Stomach (tissue), 8 donors: ENCODE measurements at regions not wholly inside any gene's neighbourhood (a gene's known extent, or its start where the extent isn't known, plus 50 kb on each side); places are given as distances from the start of the nearest gene placed in this dataset.
A peak's percentile ranks its signal among the peaks of the same experiment; 100 is the strongest.

Source experiments
- DNase-seq, 2 donors: peaks; one replicate each; pipeline versions ENCODE4 v3.0.0 to v3.0.0-alpha.2; 2013 to 2019
- H3K27ac ChIP-seq, 5 donors: fragments of 200-600 bp in 4 of 5; sonication (generic) in 4 of 5; one replicate each; pipeline ENCODE4 v1.5.1; 2013 to 2019; ENCODE audit warnings: mild to moderate bottlenecking in 1 of 5, moderate library complexity in 1 of 5
- H3K27me3 ChIP-seq, 3 donors: fragments of 200-600 bp; sonication (generic); one replicate each; pipeline ENCODE4 v1.5.1; 2017 to 2019; ENCODE audit warnings: mixed run types in 1 of 3
- H3K36me3 ChIP-seq, 4 donors: fragments of 200-600 bp; sonication (generic); 1 replicate in 3 of 4; 2 replicates in 1 of 4; pipeline ENCODE4 v1.5.1; 2016 to 2019
- H3K4me1 ChIP-seq, 4 donors: fragments of 200-600 bp; sonication (generic); one replicate each; pipeline ENCODE4 v1.5.1; 2016 to 2019
- H3K4me3 ChIP-seq, 4 donors: fragments of 200-600 bp; sonication (generic) in 3 of 4; one replicate each; pipeline ENCODE4 v1.5.1; 2016 to 2019; ENCODE audit warnings: mild to moderate bottlenecking in 1 of 4
- H3K9me3 ChIP-seq, 4 donors: fragments of 200-600 bp; sonication (generic); one replicate each; pipeline ENCODE4 v1.5.1; 2016 to 2019
- CTCF ChIP-seq, 7 experiments: fragments of 450-650 bp in 4 of 7; fragments of 200-600 bp in 3 of 7; sonication (generic) in 3 of 7; IDR thresholded peaks; one replicate each; pipeline ENCODE4 v1.5.1; 2016 to 2019; ENCODE audit warnings: antibody characterized with exemption in 7 of 7, control low read depth in 2 of 7, mild to moderate bottlenecking in 1 of 7
- EP300 ChIP-seq: sonication (generic); formaldehyde crosslinking; IDR thresholded peaks from one replicate; pipeline ENCODE4 v1.6.1; 2017; ENCODE audit warnings: antibody characterized with exemption
- POLR2A ChIP-seq, 4 donors: fragments of 450-650 bp; IDR thresholded peaks; one replicate each; pipeline ENCODE4 v1.6.1; 2016; ENCODE audit warnings: antibody characterized with exemption in 4 of 4, control low read depth in 2 of 4, mild to moderate bottlenecking in 1 of 4, moderate library complexity in 1 of 4
- POLR2AphosphoS5 ChIP-seq, 3 donors: sonication (generic); formaldehyde crosslinking; IDR thresholded peaks; one replicate each; pipeline ENCODE4 v1.6.1; 2016; ENCODE audit warnings: antibody characterized with exemption in 3 of 3
- WGBS, 5 donors: extraction: QIAGEN DNeasy Blood & Tissue Kit in 3 of 5; methylation state at CpG; one replicate each; pipeline versions ENCODE4 v1.1.5 to v1.1.7; 2013 to 2018; 5-methylcytosine and 5-hydroxymethylcytosine counted together
- intact Hi-C: fragments of 100-400 bp; cut with DNase I; formaldehyde crosslinking; loops from one replicate; pipeline ENCODE4 v1.15.1; 2023; ENCODE audit warnings: low total_unique reads
- donor health status: healthy with polysubstance abuse.
- donor health status: Bipolar disorder and iron deficiency.
- donor health status: healthy.

GRCh38 chr1:95309031-95309471, 75.0 kb downstream of the RWDD3 start:
- Histone ChIP-seq H3K9me3 (no peaks in the 10 kb centered on the region), H3K27me3 (peaks cover 0 to 5% (median 0%) of the 10 kb centered on the region in 3 donors), H3K4me3 (no peak overlapping the region), H3K4me1 (no peaks in the 10 kb centered on the region), H3K36me3 (no peaks in the 10 kb centered on the region), H3K27ac (no peak overlapping the region)
- intact Hi-C loops, result no loop called here
- 35 to 54% (median 44%) methylated on average over 2 of the region's 2 CpGs for whole genome bisulfite sequencing, 5 donors
- DNase-seq, result peak in 1 of 2 donors; percentile 74
- no peak for TF ChIP-seq EP300
- peak in 5 of 7 experiments; percentile 22 to 44 (median 42) for TF ChIP-seq CTCF (IDR thresholded peaks at IDR 0.05)
- no peak for TF ChIP-seq POLR2AphosphoS5 (IDR thresholded peaks at IDR 0.05)
- no peak for TF ChIP-seq POLR2A (IDR thresholded peaks at IDR 0.05)

GRCh38 chr1:95311014-95311413, 77.0 kb downstream of the RWDD3 start:
- no peak for TF ChIP-seq POLR2A (IDR thresholded peaks at IDR 0.05)
- no peak for TF ChIP-seq POLR2AphosphoS5 (IDR thresholded peaks at IDR 0.05)
- no peak for TF ChIP-seq CTCF (IDR thresholded peaks at IDR 0.05)
- intact Hi-C loops, result no loop called here
- H3K27me3 ChIP-seq, result peaks cover 0 to 5% (median 0%) of the 10 kb centered on the region in 3 donors
- H3K36me3 ChIP-seq, result no peaks in the 10 kb centered on the region
- H3K4me3 ChIP-seq, result no peak overlapping the region
- WGBS, 5 donors, result 49 to 60% (median 56%) methylated on average over 7 of the region's 7 CpGs
- no peaks in the 10 kb centered on the region for H3K4me1 ChIP-seq
- H3K9me3 ChIP-seq, result no peaks in the 10 kb centered on the region
- DNase-seq, result no peak
- no peak overlapping the region for H3K27ac ChIP-seq

- intact Hi-C loops, result no loop called here
- Histone ChIP-seq H3K4me3 (no peak overlapping the region), H3K36me3 (no peaks in the 10 kb centered on the region), H3K27me3 (peaks cover 0 to 5% (median 0%) of the 10 kb centered on the region in 3 donors), H3K9me3 (no peaks in the 10 kb centered on the region), H3K27ac (no peak overlapping the region), H3K4me1 (no peaks in the 10 kb centered on the region)
- no peak for DNase-seq
- 88 to 98% (median 94%) methylated on average over 2 of the region's 2 CpGs for WGBS, 5 donors
- TF ChIP-seq POLR2A (IDR thresholded peaks at IDR 0.05), result no peak
- TF ChIP-seq POLR2AphosphoS5 (IDR thresholded peaks at IDR 0.05), result no peak
- TF ChIP-seq CTCF (IDR thresholded peaks at IDR 0.05), result no peak
- no peak for TF ChIP-seq EP300
Observed at GRCh38 chr1:95311762-95312161, 77.8 kb downstream of the RWDD3 start.

- Histone ChIP-seq H3K36me3 (no peaks in the 10 kb centered on the region), H3K27me3 (peaks cover 0 to 5% (median 0%) of the 10 kb centered on the region in 3 donors), H3K4me1 (no peaks in the 10 kb centered on the region), H3K4me3 (no peak overlapping the region), H3K27ac (no peak overlapping the region), H3K9me3 (no peaks in the 10 kb centered on the region)
- 50 to 72% (median 59%) methylated on average over 2 of the region's 2 CpGs for WGBS, 5 donors
- TF ChIP-seq POLR2AphosphoS5 (IDR thresholded peaks at IDR 0.05) (no peak), POLR2A (IDR thresholded peaks at IDR 0.05) (no peak), EP300 (no peak), CTCF (IDR thresholded peaks at IDR 0.05) (no peak)
- intact Hi-C loops, result no loop called here
- no peak for DNase-seq
Observed at GRCh38 chr1:95312181-95312580, 78.2 kb downstream of the RWDD3 start.
